H1 (cell line): ENCODE measurements at regions not wholly inside any gene's neighbourhood (a gene's known extent, or its start where the extent isn't known, plus 50 kb on each side); places are given as distances from the start of the nearest gene placed in this dataset.

Experiments used
- ASH2L ChIP-seq: fragments of 200-600, 300-600 bp; sonication (generic); IDR thresholded peaks from one replicate; pipeline ENCODE4 v1.7.1; 2017; ENCODE audit warnings: low read length
- BRCA1 ChIP-seq: IDR thresholded peaks from 2 replicates; pipeline ENCODE4 v1.6.1; 2012; ENCODE audit warnings: low read depth, low read length, improper control_type of control experiment
- CBX8 ChIP-seq: fragments of 300-800, 300-1000 bp; sonication (generic); IDR thresholded peaks from 2 replicates; pipeline ENCODE4 v1.7.1; 2016; ENCODE audit warnings: low read depth, low read length, borderline replicate concordance
- CEBPB ChIP-seq: IDR thresholded peaks from 2 replicates; pipeline ENCODE4 v1.6.1; 2012; ENCODE audit warnings: low read depth, low read length
- CHD7 ChIP-seq: fragments of 300-600 bp; sonication (generic); IDR thresholded peaks from 2 replicates; pipeline ENCODE4 v1.7.1; 2012; ENCODE audit warnings: low read length, moderate library complexity, mild to moderate bottlenecking, inconsistent platforms; ENCODE audit not compliant: insufficient replicate concordance
- CREB1 ChIP-seq: IDR thresholded peaks from 2 replicates; pipeline ENCODE4 v1.6.1; 2012; ENCODE audit warnings: inconsistent platforms
- MAFK ChIP-seq: IDR thresholded peaks from 2 replicates; pipeline ENCODE4 v1.6.1; 2012; ENCODE audit warnings: low read depth, mild to moderate bottlenecking, improper control_type of control experiment, low read length
- POU5F1 ChIP-seq: IDR thresholded peaks from 2 replicates; pipeline ENCODE4 v1.6.1; 2011; ENCODE audit warnings: low read depth, mild to moderate bottlenecking, low read length, moderate library complexity
- SRF ChIP-seq: IDR thresholded peaks from 2 replicates; pipeline ENCODE4 v1.6.1; 2011; ENCODE audit warnings: mild to moderate bottlenecking, low read depth, low read length, moderate library complexity
- TCF12 ChIP-seq: IDR thresholded peaks from 2 replicates; pipeline ENCODE4 v1.6.1; 2011; ENCODE audit warnings: low read depth, mild to moderate bottlenecking, low read length
- USF2 ChIP-seq: IDR thresholded peaks from 2 replicates; pipeline ENCODE4 v1.6.1; 2011; ENCODE audit warnings: low read length, improper control_type of control experiment

GRCh38 chr2:8087480-8087840 lies 594.4 kb upstream of the ID2 start (continued):
- TF ChIP-seq CHD7 (no peak), USF2 (no peak), CEBPB (no peak), MAFK (no peak), SRF (no peak), TCF12 (no peak), POU5F1 (no peak), ASH2L (no peak), CBX8 (no peak), CREB1 (no peak), BRCA1 (no peak)
- TF ChIP-seq, all 59 proteins: peak for 0
